Body of pancreas (tissue), 4 donors: ENCODE measurements at regions not wholly inside any gene's neighbourhood (a gene's known extent, or its start where the extent isn't known, plus 50 kb on each side); places are given as distances from the start of the nearest gene placed in this dataset.

ENCODE experiments used
- ATAC-seq: fragments of 150-250 bp; one replicate; pipeline ENCODE4 v1.9.1; 2016
- DNase-seq, 4 donors: peaks; one replicate each; pipeline ENCODE4 v3.0.0-alpha.2; 2019
- H3K27ac ChIP-seq, 4 donors: fragments of 200-600 bp; sonication (generic); 1 replicate in 3 of 4; 2 replicates in 1 of 4; pipeline versions ENCODE4 v1.5.1 to v1.6.1; 2016 to 2019; ENCODE audit warnings: mild to moderate bottlenecking in 1 of 4, mixed read lengths in 1 of 4, moderate library complexity in 1 of 4
- H3K27me3 ChIP-seq, 2 donors: fragments of 200-600 bp; sonication (generic); one replicate each; pipeline ENCODE4 v1.6.0; 2016; ENCODE audit warnings: mild to moderate bottlenecking in 1 of 2
- H3K36me3 ChIP-seq, 2 donors: fragments of 200-600 bp; sonication (generic); replicated peaks in 1 of 2; 2 replicates each; pipeline ENCODE4 v1.5.1; 2016; ENCODE audit warnings: low read depth in 2 of 2; ENCODE audit not compliant: insufficient read depth in 1 of 2
- H3K4me1 ChIP-seq: fragments of 200-600 bp; sonication (generic); one replicate; pipeline ENCODE4 v1.6.0; 2016
- H3K4me3 ChIP-seq, 2 donors: fragments of 200-600 bp; sonication (generic); 1 replicate in 1 of 2; 2 replicates in 1 of 2; pipeline ENCODE4 v1.5.1; 2016 to 2019
- H3K9me3 ChIP-seq, 3 donors: fragments of 200-600 bp; sonication (generic); 1 replicate in 2 of 3; 2 replicates in 1 of 3; pipeline ENCODE4 v1.5.1; 2016
- POLR2A ChIP-seq, 3 donors: fragments of 450-650 bp; IDR thresholded peaks; one replicate each; pipeline ENCODE4 v1.6.1; 2016; ENCODE audit warnings: antibody characterized with exemption in 3 of 3, mild to moderate bottlenecking in 2 of 3
- WGBS, 2 donors: methylation state at CpG; one replicate each; pipeline ENCODE4 v1.1.5; 2017; 5-methylcytosine and 5-hydroxymethylcytosine counted together
- intact Hi-C: fragments of 100-400 bp; cut with DNase I; formaldehyde crosslinking; loops from one replicate; pipeline ENCODE4 v1.15.1; 2023
- TF ChIP-seq, protein P1 (sequence below), 7 experiments: fragments of 450-650 bp in 4 of 7; fragments of 200-600 bp in 3 of 7; sonication (generic) in 3 of 7; IDR thresholded peaks; one replicate each; pipeline ENCODE4 v1.5.1; 2016 to 2019; ENCODE audit warnings: antibody characterized with exemption in 7 of 7

DNA sequence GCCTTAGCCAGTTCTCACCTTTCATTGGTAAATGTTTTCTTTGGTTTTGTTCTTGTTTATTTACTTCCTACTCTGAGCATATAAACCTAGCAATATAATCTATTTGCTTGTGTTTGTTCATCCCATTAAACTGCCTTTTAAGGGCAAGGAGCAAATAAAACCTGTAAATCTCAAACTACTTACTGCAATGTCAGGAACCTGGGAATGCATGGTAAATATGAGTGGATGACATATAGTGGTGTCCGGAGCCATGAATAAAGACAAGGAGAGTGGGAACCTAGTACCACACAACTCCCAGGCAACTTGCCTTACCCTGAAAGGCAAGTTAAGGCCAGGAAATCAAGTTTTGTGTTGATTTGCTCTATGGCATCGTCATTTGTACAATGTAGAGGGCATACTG lies 1133.7 kb upstream of the NCAM2 start:
- Histone ChIP-seq H3K9me3 (no peaks in the 10 kb centered on the region), H3K27me3 (no peaks in the 10 kb centered on the region), H3K36me3 (no peaks in the 10 kb centered on the region), H3K27ac (no peak overlapping the region), H3K4me1 (no peaks in the 10 kb centered on the region), H3K4me3 (no peak overlapping the region)
- intact Hi-C loops, result no loop called here
- TF ChIP-seq, protein P1, sequence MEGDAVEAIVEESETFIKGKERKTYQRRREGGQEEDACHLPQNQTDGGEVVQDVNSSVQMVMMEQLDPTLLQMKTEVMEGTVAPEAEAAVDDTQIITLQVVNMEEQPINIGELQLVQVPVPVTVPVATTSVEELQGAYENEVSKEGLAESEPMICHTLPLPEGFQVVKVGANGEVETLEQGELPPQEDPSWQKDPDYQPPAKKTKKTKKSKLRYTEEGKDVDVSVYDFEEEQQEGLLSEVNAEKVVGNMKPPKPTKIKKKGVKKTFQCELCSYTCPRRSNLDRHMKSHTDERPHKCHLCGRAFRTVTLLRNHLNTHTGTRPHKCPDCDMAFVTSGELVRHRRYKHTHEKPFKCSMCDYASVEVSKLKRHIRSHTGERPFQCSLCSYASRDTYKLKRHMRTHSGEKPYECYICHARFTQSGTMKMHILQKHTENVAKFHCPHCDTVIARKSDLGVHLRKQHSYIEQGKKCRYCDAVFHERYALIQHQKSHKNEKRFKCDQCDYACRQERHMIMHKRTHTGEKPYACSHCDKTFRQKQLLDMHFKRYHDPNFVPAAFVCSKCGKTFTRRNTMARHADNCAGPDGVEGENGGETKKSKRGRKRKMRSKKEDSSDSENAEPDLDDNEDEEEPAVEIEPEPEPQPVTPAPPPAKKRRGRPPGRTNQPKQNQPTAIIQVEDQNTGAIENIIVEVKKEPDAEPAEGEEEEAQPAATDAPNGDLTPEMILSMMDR (IDR thresholded peaks at IDR 0.05), result no peak
- no peak for TF ChIP-seq POLR2A (IDR thresholded peaks at IDR 0.05)
- DNase-seq, result no peak
- ATAC-seq, result no peak
- 42 to 43% methylated on average over 2 of the region's 2 CpGs for WGBS, 2 donors

DNA sequence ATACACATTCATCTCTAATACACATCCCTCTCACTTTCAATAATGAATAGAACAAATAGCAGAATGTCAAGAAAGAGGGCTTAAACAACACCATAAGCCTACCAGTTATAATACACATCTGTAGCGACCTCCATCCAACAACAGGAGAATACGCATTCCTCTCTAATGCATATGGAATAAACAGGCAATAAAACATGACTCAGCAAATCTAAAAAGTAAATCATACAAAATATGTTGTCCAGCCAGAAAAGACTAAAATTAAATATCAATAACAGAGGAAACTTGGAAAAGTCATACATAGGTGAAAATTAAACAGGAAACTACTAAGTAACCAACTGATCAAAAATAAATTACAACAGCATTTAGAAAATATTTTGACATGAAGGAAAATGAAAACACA lies 1127.5 kb upstream of the NCAM2 start:
- no peak for ATAC-seq
- intact Hi-C loops, result no loop called here
- Histone ChIP-seq H3K36me3 (no peaks in the 10 kb centered on the region), H3K4me1 (no peaks in the 10 kb centered on the region), H3K27me3 (no peaks in the 10 kb centered on the region), H3K27ac (no peak overlapping the region), H3K4me3 (no peak overlapping the region), H3K9me3 (no peaks in the 10 kb centered on the region)
- TF ChIP-seq POLR2A (IDR thresholded peaks at IDR 0.05), result no peak
- TF ChIP-seq, protein P1 (IDR thresholded peaks at IDR 0.05), result no peak
- 98 to 100% methylated on average over 2 of the region's 2 CpGs for WGBS, 2 donors
- DNase-seq, result no peak

DNA sequence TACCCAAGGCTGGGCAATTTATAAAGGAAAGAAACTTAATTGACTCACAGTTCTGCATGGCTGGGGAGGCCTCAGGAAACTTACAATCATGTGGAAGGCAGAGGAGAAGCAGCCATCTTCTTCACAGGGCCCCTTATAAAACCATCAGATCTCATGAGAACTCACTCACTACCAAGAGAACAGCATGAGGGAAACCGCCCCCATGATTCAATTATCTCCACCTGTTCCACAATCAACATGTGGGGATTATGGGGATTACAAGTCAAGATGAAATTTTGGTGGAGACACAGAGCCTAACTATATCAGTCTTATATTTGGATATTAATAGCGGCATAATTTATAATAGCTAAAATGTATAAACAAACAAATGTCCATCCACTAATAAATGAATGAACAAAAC lies 1123.7 kb upstream of the NCAM2 start:
- H3K4me3 ChIP-seq, result no peak overlapping the region
- no peaks in the 10 kb centered on the region for H3K4me1 ChIP-seq
- TF ChIP-seq POLR2A (IDR thresholded peaks at IDR 0.05), result no peak
- TF ChIP-seq, protein P1 (IDR thresholded peaks at IDR 0.05), result no peak
- 83 to 88% methylated on average over 2 of the region's 2 CpGs for WGBS, 2 donors
- no peaks in the 10 kb centered on the region for H3K27me3 ChIP-seq
- intact Hi-C loops, result no loop called here
- no peaks in the 10 kb centered on the region for H3K36me3 ChIP-seq
- DNase-seq (no peak), ATAC-seq (no peak)
- no peak overlapping the region for H3K27ac ChIP-seq
- H3K9me3 ChIP-seq, result no peaks in the 10 kb centered on the region

DNA sequence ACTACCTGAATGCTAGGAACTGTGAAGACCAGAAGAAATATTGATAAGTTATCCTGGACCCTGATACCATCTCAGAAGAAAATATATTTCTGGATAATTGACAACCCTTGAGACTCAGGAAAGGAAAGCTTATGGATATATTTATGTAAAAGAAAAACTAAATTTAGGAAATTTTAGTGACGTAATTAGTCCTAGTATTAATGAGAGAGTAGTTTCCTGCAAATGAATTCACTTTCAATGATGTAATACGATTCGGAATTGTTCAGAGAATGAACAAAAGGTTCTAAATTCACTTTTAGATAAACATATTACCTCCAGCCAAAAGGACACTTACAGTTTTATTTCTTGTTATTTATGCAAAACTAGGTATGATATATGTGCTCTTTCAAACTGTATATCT lies 1120.1 kb upstream of the NCAM2 start:
- no peaks in the 10 kb centered on the region for H3K36me3 ChIP-seq
- intact Hi-C loops, result no loop called here
- no peak for DNase-seq
- no peaks in the 10 kb centered on the region for H3K4me1 ChIP-seq
- no peak overlapping the region for H3K27ac ChIP-seq
- H3K9me3 ChIP-seq, result no peaks in the 10 kb centered on the region
- no peak for ATAC-seq
- H3K4me3 ChIP-seq, result no peak overlapping the region
- 86 to 94% methylated on average over 3 of the region's 3 CpGs for WGBS, 2 donors
- no peak for TF ChIP-seq POLR2A (IDR thresholded peaks at IDR 0.05)
- TF ChIP-seq, protein P1 (IDR thresholded peaks at IDR 0.05), result no peak
- H3K27me3 ChIP-seq, result no peaks in the 10 kb centered on the region

- 88 to 93% methylated on average over 11 of the region's 11 CpGs for WGBS, 2 donors
- no peak for DNase-seq
- no peak for ATAC-seq
- H3K4me3 ChIP-seq, result no peak overlapping the region
- intact Hi-C loops, result no loop called here
- no peaks in the 10 kb centered on the region for H3K27me3 ChIP-seq
- no peak overlapping the region for H3K27ac ChIP-seq
- H3K9me3 ChIP-seq, result no peaks in the 10 kb centered on the region
- TF ChIP-seq POLR2A (IDR thresholded peaks at IDR 0.05), result no peak
- TF ChIP-seq, protein P1 (IDR thresholded peaks at IDR 0.05), result no peak
- H3K36me3 ChIP-seq, result no peaks in the 10 kb centered on the region
- no peaks in the 10 kb centered on the region for H3K4me1 ChIP-seq
These were observed 1098.6 kb upstream of the NCAM2 start for GRCh38 chr21:19899645-19900044.
